Suprapubic skin (tissue), 3 donors: ENCODE measurements at regions not wholly inside any gene's neighbourhood (a gene's known extent, or its start where the extent isn't known, plus 50 kb on each side); places are given as distances from the start of the nearest gene placed in this dataset.

Source experiments
- EP300 ChIP-seq: sonication (generic); formaldehyde crosslinking; IDR thresholded peaks from one replicate; pipeline ENCODE4 v1.6.1; 2017; ENCODE audit warnings: antibody characterized with exemption
- POLR2A ChIP-seq, 2 donors: fragments of 450-650 bp; IDR thresholded peaks; one replicate each; pipeline ENCODE4 v1.6.1; 2017; ENCODE audit warnings: antibody characterized with exemption in 2 of 2, mild to moderate bottlenecking in 2 of 2, moderate library complexity in 2 of 2
- TF ChIP-seq, protein P1 (sequence below), 2 donors: fragments of 200-600 bp in 1 of 2; fragments of 450-650 bp in 1 of 2; sonication (generic) in 1 of 2; IDR thresholded peaks; one replicate each; pipeline ENCODE4 v1.5.1; 2016 to 2019; ENCODE audit warnings: antibody characterized with exemption in 2 of 2, mild to moderate bottlenecking in 1 of 2, moderate library complexity in 1 of 2

DNA sequence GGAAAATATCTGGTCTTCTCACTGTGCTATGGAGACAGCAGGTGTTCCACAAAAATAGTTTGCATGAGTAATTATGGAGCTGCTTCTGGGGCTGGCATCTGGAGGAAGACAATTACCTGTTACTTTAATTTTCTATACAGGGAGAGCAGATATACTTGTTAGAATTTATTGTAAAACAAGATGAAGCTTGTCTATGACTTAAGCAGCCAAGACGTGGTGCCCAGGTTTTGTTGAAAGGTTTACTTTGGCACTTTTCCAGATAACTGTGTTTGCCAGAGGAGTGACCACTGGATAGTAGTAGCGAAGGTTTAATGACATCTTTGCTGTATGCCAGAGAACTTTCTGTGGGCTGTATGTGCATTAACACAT lies 134.5 kb upstream of the KL start:
- TF ChIP-seq EP300 (no peak), POLR2A (IDR thresholded peaks at IDR 0.05) (no peak)
- TF ChIP-seq, protein P1, sequence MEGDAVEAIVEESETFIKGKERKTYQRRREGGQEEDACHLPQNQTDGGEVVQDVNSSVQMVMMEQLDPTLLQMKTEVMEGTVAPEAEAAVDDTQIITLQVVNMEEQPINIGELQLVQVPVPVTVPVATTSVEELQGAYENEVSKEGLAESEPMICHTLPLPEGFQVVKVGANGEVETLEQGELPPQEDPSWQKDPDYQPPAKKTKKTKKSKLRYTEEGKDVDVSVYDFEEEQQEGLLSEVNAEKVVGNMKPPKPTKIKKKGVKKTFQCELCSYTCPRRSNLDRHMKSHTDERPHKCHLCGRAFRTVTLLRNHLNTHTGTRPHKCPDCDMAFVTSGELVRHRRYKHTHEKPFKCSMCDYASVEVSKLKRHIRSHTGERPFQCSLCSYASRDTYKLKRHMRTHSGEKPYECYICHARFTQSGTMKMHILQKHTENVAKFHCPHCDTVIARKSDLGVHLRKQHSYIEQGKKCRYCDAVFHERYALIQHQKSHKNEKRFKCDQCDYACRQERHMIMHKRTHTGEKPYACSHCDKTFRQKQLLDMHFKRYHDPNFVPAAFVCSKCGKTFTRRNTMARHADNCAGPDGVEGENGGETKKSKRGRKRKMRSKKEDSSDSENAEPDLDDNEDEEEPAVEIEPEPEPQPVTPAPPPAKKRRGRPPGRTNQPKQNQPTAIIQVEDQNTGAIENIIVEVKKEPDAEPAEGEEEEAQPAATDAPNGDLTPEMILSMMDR (IDR thresholded peaks at IDR 0.05): no peak
